MM.1S (cell line): ENCODE measurements at regions not wholly inside any gene's neighbourhood (a gene's known extent, or its start where the extent isn't known, plus 50 kb on each side); places are given as distances from the start of the nearest gene placed in this dataset.

Source experiments
- DNase-seq: peaks from one replicate; pipeline ENCODE4 v3.0.0-alpha.2; 2015
- H2AFZ ChIP-seq: fragments of 300-600 bp; sonication (generic); 2 replicates; pipeline ENCODE4 v1.6.0; 2016; ENCODE audit warnings: antibody characterized with exemption, low read length
- H3F3A ChIP-seq: fragments of 300-600 bp; sonication (generic); 2 replicates; pipeline ENCODE4 v1.6.1; 2016; ENCODE audit warnings: mild to moderate bottlenecking, antibody characterized with exemption, low read length, moderate library complexity, mixed read lengths; ENCODE audit not compliant: insufficient read depth
- H3K27ac ChIP-seq: fragments of 300-600 bp; sonication (generic); 2 replicates; pipeline ENCODE4 v1.5.1; 2016; ENCODE audit warnings: mild to moderate bottlenecking, low read length
- H3K27me3 ChIP-seq: fragments of 300-600 bp; sonication (generic); replicated peaks from 2 replicates; pipeline ENCODE4 v1.6.0; 2016; ENCODE audit warnings: low read length; ENCODE audit not compliant: insufficient read depth
- H3K36me3 ChIP-seq: fragments of 300-600 bp; sonication (generic); replicated peaks from 2 replicates; pipeline ENCODE4 v1.6.1; 2016; ENCODE audit warnings: mild to moderate bottlenecking, low read length, mixed read lengths; ENCODE audit not compliant: insufficient read depth
- H3K4me1 ChIP-seq: fragments of 300-600 bp; sonication (generic); 2 replicates; pipeline ENCODE4 v1.6.1; 2016; ENCODE audit warnings: low read length, mixed read lengths
- H3K4me2 ChIP-seq: fragments of 300-600 bp; sonication (generic); 2 replicates; pipeline ENCODE4 v1.6.0; 2016; ENCODE audit warnings: low read depth, low read length
- H3K4me3 ChIP-seq: fragments of 300-600 bp; sonication (generic); 2 replicates; pipeline ENCODE4 v1.5.1; 2016; ENCODE audit warnings: low read length, mixed read lengths
- H3K79me2 ChIP-seq: fragments of 300-600 bp; sonication (generic); 2 replicates; pipeline ENCODE4 v1.6.1; 2016; ENCODE audit warnings: mixed run types, low read length, mixed read lengths
- H3K9ac ChIP-seq: fragments of 300-600 bp; sonication (generic); 2 replicates; pipeline ENCODE4 v1.6.1; 2016; ENCODE audit warnings: low read length, mixed read lengths
- H3K9me2 ChIP-seq: fragments of 300-600 bp; sonication (generic); replicated peaks from 2 replicates; pipeline ENCODE4 v1.6.1; 2016; ENCODE audit warnings: mild to moderate bottlenecking, low read length, mixed read lengths; ENCODE audit not compliant: insufficient read depth
- H3K9me3 ChIP-seq: fragments of 300-600 bp; sonication (generic); replicated peaks from 2 replicates; pipeline ENCODE4 v1.6.1; 2016; ENCODE audit warnings: mild to moderate bottlenecking, low read length, mixed read lengths; ENCODE audit not compliant: insufficient read depth
- H4K20me1 ChIP-seq: fragments of 300-600 bp; sonication (generic); 2 replicates; pipeline ENCODE4 v1.6.1; 2016; ENCODE audit warnings: mild to moderate bottlenecking, low read length, moderate library complexity, mixed read lengths; ENCODE audit not compliant: insufficient read depth
- EZH2 ChIP-seq: fragments of 300-600 bp; sonication (generic); optimal IDR thresholded peaks from 2 replicates; pipeline ENCODE3; 2017; ENCODE audit warnings: low read depth, mild to moderate bottlenecking, antibody characterized with exemption, low read length, mixed read lengths
- EZH2phosphoT487 ChIP-seq: fragments of 300-600 bp; sonication (generic); IDR thresholded peaks from 2 replicates; pipeline ENCODE4 v1.6.1; 2018; ENCODE audit warnings: antibody characterized with exemption, low read length
- TF ChIP-seq, protein P1 (sequence below): fragments of 300-600 bp; sonication (generic); IDR thresholded peaks from 2 replicates; pipeline ENCODE4 v1.5.1; 2016; ENCODE audit warnings: antibody characterized with exemption, low read length, mixed read lengths

DNA sequence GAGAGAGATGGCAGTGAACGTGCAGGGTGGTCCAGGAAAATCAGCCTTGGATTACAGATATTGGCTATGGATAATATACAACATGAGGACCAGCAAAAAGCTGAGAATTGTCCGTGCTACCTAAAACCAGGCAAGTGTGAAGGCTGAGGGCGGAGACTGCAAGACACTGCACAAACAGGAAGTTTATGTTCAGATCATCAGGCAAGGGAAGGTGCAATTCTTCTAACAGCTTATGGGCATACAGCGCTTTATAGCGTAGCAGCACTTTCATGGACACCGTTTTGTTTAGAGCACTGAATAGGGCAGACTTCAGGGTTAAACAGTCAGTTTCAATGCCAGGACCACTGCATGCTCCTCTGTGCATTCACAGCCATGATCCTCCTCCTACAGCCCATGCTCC lies 93.1 kb upstream of the TMEM45B start:
- Histone ChIP-seq H3K79me2 (no peaks in the 10 kb centered on the region), H3K4me2 (no peak overlapping the region), H3K36me3 (no peaks in the 10 kb centered on the region), H3K27me3 (no peaks in the 10 kb centered on the region), H3K9ac (no peak overlapping the region), H3K27ac (no peak overlapping the region), H3K4me1 (no peaks in the 10 kb centered on the region), H3K4me3 (no peak overlapping the region), H2AFZ (no peak overlapping the region), H3F3A (no peaks in the 10 kb centered on the region), H3K9me2 (no peaks in the 10 kb centered on the region), H4K20me1 (no peaks in the 10 kb centered on the region), H3K9me3 (no peaks in the 10 kb centered on the region)
- TF ChIP-seq EZH2 = no peak
- no peak for TF ChIP-seq EZH2phosphoT487
- TF ChIP-seq, protein P1, sequence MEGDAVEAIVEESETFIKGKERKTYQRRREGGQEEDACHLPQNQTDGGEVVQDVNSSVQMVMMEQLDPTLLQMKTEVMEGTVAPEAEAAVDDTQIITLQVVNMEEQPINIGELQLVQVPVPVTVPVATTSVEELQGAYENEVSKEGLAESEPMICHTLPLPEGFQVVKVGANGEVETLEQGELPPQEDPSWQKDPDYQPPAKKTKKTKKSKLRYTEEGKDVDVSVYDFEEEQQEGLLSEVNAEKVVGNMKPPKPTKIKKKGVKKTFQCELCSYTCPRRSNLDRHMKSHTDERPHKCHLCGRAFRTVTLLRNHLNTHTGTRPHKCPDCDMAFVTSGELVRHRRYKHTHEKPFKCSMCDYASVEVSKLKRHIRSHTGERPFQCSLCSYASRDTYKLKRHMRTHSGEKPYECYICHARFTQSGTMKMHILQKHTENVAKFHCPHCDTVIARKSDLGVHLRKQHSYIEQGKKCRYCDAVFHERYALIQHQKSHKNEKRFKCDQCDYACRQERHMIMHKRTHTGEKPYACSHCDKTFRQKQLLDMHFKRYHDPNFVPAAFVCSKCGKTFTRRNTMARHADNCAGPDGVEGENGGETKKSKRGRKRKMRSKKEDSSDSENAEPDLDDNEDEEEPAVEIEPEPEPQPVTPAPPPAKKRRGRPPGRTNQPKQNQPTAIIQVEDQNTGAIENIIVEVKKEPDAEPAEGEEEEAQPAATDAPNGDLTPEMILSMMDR = no peak
- no peak for DNase-seq

DNA sequence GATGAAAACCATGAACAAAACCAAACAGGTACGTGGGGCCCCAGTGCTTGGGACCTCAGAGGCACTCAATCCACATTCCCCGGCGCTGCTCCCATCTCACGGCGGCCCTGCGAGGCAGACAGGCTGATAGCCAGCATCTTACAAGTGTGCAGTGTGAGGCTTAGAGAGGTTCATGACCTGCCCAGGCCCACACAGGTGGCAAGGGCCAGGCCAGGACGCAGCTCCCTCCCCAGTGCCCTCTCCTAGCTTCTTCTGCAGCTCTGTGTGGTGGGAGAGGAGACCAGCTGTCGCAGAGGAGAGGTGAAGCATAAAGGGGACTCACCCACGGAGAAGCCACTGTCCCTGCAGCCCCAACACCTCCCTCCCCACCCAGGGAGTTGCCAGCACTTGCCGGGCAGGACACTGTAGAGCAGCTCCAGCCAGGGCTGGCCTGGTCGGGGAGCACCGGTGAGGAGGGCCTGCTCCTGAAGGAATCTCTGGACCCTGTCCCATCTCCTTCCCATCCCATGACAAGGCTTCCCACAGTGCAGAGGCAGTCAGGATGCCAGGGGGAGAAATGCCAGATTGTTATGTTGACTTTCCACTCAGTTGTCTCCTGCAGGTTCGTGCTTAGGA lies 92.4 kb upstream of the TMEM45B start:
- Histone ChIP-seq H3K9ac (no peak overlapping the region), H3K79me2 (no peaks in the 10 kb centered on the region), H3K27ac (no peak overlapping the region), H3K27me3 (no peaks in the 10 kb centered on the region), H3K4me2 (no peak overlapping the region), H3K36me3 (no peaks in the 10 kb centered on the region), H3K9me2 (no peaks in the 10 kb centered on the region), H3K9me3 (no peaks in the 10 kb centered on the region), H3F3A (no peaks in the 10 kb centered on the region), H3K4me3 (no peak overlapping the region), H3K4me1 (no peaks in the 10 kb centered on the region), H2AFZ (no peak overlapping the region), H4K20me1 (no peaks in the 10 kb centered on the region)
- TF ChIP-seq, protein P1 = no peak
- no peak for TF ChIP-seq EZH2phosphoT487
- TF ChIP-seq EZH2 = no peak
- no peak for DNase-seq

DNA sequence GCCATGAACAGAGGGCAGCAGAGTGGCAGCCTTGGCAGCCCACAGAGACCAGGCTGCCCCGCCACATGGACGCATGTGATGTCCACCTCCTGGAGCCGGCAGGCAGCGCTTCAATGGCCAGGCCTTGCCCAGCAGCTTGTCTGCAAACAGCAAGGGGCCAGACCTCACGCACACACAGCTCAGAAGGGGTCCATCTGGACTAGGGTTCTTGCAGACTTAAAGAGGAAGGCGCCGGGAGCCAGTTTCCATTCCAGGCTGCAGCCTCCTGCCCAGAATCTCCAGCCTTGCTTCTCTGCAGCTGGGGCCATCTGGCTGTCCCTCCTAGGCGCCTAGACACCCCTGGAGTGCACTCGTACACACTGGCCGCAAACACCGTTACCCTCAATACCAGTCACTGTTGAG lies 91.9 kb upstream of the TMEM45B start:
- Histone ChIP-seq H3K27me3 (no peaks in the 10 kb centered on the region), H3K36me3 (no peaks in the 10 kb centered on the region), H3K9ac (no peak overlapping the region), H3K4me2 (no peak overlapping the region), H3K79me2 (no peaks in the 10 kb centered on the region), H2AFZ (no peak overlapping the region), H3K9me3 (no peaks in the 10 kb centered on the region), H3K4me1 (no peaks in the 10 kb centered on the region), H3F3A (no peaks in the 10 kb centered on the region), H3K4me3 (no peak overlapping the region), H3K27ac (no peak overlapping the region), H4K20me1 (no peaks in the 10 kb centered on the region), H3K9me2 (no peaks in the 10 kb centered on the region)
- TF ChIP-seq EZH2 (no peak), EZH2phosphoT487 (no peak)
- TF ChIP-seq, protein P1 = no peak
- DNase-seq = no peak
